ENCODE measurements at regions not wholly inside any gene's neighbourhood (a gene's known extent, or its start where the extent isn't known, plus 50 kb on each side); places are given as distances from the start of the nearest gene placed in this dataset.

DNA sequence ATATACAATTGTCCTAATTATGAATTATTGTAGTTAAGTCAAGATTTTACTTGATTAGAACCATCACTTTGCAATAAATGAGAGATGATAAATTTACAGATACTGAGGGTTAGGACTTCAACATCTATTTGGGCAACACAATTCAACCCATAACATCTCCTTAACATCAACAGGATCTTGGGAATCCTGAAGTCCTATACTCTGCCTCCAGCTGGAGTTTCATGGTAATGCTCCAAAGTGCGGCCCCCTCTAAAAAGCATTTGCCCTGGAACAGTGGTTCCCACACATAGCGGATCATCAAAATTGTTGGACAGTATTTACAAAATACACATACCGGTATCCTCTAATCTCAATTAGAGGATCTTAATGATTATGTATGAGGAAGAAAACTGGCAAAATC, 618.6 kb downstream of the CENPC start:
- Histone ChIP-seq H3K27ac (no peak overlapping the region), H3K9me3 (no peaks in the 10 kb centered on the region), H3K4me3 (no peak overlapping the region), H3K27me3 (no peaks in the 10 kb centered on the region), H3K4me1 (peaks cover 0 to 4% (median 0%) of the 10 kb centered on the region in 9 donors), H3K36me3 (no peaks in the 10 kb centered on the region)
- WGBS, 2 donors: 96 to 100% methylated on average over 3 of the region's 3 CpGs
- ATAC-seq (no peak), DNase-seq (no peak)
- TF ChIP-seq, protein P1, sequence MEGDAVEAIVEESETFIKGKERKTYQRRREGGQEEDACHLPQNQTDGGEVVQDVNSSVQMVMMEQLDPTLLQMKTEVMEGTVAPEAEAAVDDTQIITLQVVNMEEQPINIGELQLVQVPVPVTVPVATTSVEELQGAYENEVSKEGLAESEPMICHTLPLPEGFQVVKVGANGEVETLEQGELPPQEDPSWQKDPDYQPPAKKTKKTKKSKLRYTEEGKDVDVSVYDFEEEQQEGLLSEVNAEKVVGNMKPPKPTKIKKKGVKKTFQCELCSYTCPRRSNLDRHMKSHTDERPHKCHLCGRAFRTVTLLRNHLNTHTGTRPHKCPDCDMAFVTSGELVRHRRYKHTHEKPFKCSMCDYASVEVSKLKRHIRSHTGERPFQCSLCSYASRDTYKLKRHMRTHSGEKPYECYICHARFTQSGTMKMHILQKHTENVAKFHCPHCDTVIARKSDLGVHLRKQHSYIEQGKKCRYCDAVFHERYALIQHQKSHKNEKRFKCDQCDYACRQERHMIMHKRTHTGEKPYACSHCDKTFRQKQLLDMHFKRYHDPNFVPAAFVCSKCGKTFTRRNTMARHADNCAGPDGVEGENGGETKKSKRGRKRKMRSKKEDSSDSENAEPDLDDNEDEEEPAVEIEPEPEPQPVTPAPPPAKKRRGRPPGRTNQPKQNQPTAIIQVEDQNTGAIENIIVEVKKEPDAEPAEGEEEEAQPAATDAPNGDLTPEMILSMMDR (IDR thresholded peaks at IDR 0.05): no peak
- intact Hi-C loops (cut with DNase I): no loop called here

DNA sequence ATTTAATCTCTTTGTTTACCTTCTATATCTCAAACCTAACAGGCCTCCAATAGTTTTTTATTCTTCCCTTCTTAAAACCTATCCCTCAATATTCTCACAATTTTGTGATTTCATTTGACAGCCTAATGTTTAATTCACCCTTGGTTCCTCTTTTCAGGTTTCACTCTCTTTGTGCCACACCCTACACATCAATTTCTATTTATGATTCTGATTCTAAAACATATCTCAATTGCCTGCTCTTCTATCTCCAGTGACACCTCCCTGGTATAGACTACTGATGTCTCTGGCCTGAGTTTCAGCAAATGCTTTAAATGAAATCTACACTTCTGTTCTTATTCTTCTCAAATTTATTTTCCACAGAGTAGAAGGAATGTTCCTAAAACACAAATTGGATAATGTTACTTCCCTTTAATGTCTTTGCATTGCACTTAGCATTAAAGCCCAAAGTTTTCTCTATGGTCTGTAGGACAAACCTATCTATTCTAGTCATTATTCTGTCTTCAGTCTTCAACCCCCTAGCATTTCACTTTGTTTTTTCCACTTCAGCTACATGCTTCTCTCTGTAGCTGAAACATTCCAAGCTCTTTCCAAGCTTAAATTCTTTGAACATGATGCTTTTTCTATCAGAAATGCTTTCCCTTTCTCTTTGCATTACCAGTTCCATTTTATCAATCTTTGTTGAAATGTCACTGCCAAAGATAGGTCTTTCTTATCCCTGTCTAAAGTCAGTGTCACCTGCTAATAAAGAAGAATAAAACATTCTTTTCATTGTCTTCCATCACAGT, 622.0 kb downstream of the CENPC start:
- Histone ChIP-seq H3K27ac (no peak overlapping the region), H3K9me3 (no peaks in the 10 kb centered on the region), H3K27me3 (no peaks in the 10 kb centered on the region), H3K4me3 (no peak overlapping the region), H3K36me3 (no peaks in the 10 kb centered on the region), H3K4me1 (peaks cover 0 to 4% (median 0%) of the 10 kb centered on the region in 9 donors)
- ATAC-seq (no peak), DNase-seq (no peak)
- intact Hi-C loops (cut with DNase I): no loop called here
- TF ChIP-seq, protein P1 (IDR thresholded peaks at IDR 0.05): no peak

DNA sequence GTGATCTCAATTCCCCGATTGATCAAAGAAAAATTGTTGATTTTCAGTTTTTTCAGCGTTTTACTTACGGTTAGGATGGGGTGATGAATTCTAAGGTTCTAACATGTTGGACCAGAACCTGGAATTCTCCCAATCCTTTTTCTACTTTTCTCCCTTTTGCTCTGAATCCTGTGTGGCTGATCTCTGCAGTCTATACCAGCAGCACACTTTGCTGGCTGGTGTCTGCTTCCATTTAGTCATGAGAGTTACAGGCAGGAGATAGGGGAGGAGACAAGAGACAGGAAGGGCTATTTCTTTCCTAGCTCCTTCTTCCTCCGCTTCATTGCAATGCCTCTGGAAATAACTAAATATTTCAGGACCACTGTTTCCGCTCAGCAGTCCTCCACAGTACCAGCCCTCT, 623.9 kb downstream of the CENPC start:
- TF ChIP-seq, protein P1 (IDR thresholded peaks at IDR 0.05): no peak
- H3K36me3 ChIP-seq: no peaks in the 10 kb centered on the region
- ATAC-seq (no peak), DNase-seq (no peak)
- WGBS, 2 donors: 59 to 69% methylated on average over 5 of the region's 5 CpGs
- H3K4me1 ChIP-seq: no peaks in the 10 kb centered on the region
- no peaks in the 10 kb centered on the region for H3K9me3 ChIP-seq
- H3K27ac ChIP-seq: no peak overlapping the region
- H3K4me3 ChIP-seq: no peak overlapping the region
- intact Hi-C loops (cut with DNase I): no loop called here
- H3K27me3 ChIP-seq: no peaks in the 10 kb centered on the region

DNA sequence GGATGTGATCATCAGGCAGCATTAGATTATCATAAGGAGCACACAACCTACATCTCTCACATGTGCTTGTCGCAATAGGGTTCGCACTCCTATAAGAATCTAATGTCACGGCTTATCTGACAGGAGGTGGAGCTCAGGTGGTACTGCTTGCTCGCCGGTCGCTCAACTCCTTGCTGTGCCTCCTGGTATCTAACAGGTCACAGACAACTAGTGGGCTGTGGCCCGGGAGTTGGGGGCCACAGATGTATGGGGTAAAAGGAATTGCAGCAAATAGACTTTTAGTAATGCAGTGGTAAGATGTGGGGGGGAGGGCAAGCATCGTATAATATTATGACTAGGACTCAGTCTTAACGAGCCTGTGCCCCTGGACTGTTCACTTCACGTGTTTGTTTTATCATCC, 624.8 kb downstream of the CENPC start:
- TF ChIP-seq, protein P1 (IDR thresholded peaks at IDR 0.05): no peak
- no peak overlapping the region for H3K27ac ChIP-seq
- no peaks in the 10 kb centered on the region for H3K27me3 ChIP-seq
- DNase-seq (no peak), ATAC-seq (no peak)
- H3K36me3 ChIP-seq: no peaks in the 10 kb centered on the region
- no peaks in the 10 kb centered on the region for H3K9me3 ChIP-seq
- H3K4me3 ChIP-seq: no peak overlapping the region
- no peaks in the 10 kb centered on the region for H3K4me1 ChIP-seq
- intact Hi-C loops (cut with DNase I): no loop called here
- 89 to 90% methylated on average over 10 of the region's 10 CpGs for WGBS, 2 donors

All from heart right ventricle (tissue), 16 donors.